GM12878 (cell line): ENCODE measurements at regions not wholly inside any gene's neighbourhood (a gene's known extent, or its start where the extent isn't known, plus 50 kb on each side); places are given as distances from the start of the nearest gene placed in this dataset.

Experiments used
- ATAC-seq: fragments of 200-7000 bp; cut with Tn5 transposase; 3 replicates; pipeline ENCODE4 v1.9.1; 2020; ENCODE audit warnings: mild to moderate bottlenecking, moderate library complexity
- BruUV-seq: library from RNA; stranded (reverse); fragments of 400-500 nt; replicated peaks from 2 replicates; lab custom pipeline; 2021; lab: Mats Ljungman, UMichigan
- CTCF ChIA-PET: fragments of 300-600 bp; sonication (Branson Sonifier 250); formaldehyde crosslinking; extraction: SDS; loops from one replicate; lab custom pipeline; 2021; ENCODE audit warnings: inconsistent platforms; lab: Yijun Ruan, JAX
- POLR2A ChIA-PET: fragments of 350-600 bp; formaldehyde crosslinking; extraction: SDS; loops from one replicate; lab custom pipeline; 2021; ENCODE audit warnings: inconsistent platforms; lab: Charles Lee
- RAD21 ChIA-PET: fragments of 300-600 bp; sonication (Branson Sonifier 250); formaldehyde crosslinking; loops from one replicate; lab custom pipeline; 2023; ENCODE audit warnings: antibody characterized with exemption; ENCODE audit not compliant: unreplicated experiment; lab: Charles Lee
- SMC1A ChIA-PET: fragments of 300-600 bp; sonication (Branson Sonifier 250); formaldehyde crosslinking; loops from one replicate; lab custom pipeline; 2023; ENCODE audit not compliant: unreplicated experiment, uncharacterized antibody; lab: Charles Lee
- DNase-seq: peaks from one replicate; pipeline ENCODE4 v3.0.0-alpha.2; 2011; ENCODE audit warnings: low read depth, low spot score
- FAIRE-seq: peaks from 3 replicates; lab custom pipeline; 2011; peaks lifted over from hg19 to GRCh38; lab: Jason Lieb, UNC
- H2AFZ ChIP-seq: 2 replicates; pipeline ENCODE4 v1.6.0; 2011; ENCODE audit warnings: low read depth, low read length, control low read depth; ENCODE audit not compliant: control insufficient read depth
- H3K27ac ChIP-seq: 2 replicates; pipeline ENCODE4 v1.5.1; 2011; ENCODE audit warnings: control low read depth; ENCODE audit not compliant: control insufficient read depth, insufficient read depth
- H3K27me3 ChIP-seq, 2 experiments: replicated peaks in 1 of 2; 2 replicates each; pipeline versions ENCODE4 v1.6.0 to v1.6.1; 2011; ENCODE audit warnings: low read length in 1 of 2; ENCODE audit not compliant: control insufficient read depth in 2 of 2, insufficient read depth in 2 of 2
- H3K36me3 ChIP-seq, 2 experiments: 2 replicates each; pipeline ENCODE4 v1.5.1; 2011; ENCODE audit warnings: low read length in 1 of 2; ENCODE audit not compliant: control insufficient read depth in 2 of 2, insufficient read depth in 2 of 2
- H3K4me1 ChIP-seq: 2 replicates; pipeline ENCODE4 v1.6.1; 2011; ENCODE audit warnings: mild to moderate bottlenecking, low read length, moderate library complexity, mixed read lengths; ENCODE audit not compliant: control insufficient read depth, insufficient read depth
- H3K4me2 ChIP-seq: 2 replicates; pipeline ENCODE4 v1.6.0; 2011; ENCODE audit warnings: control low read depth; ENCODE audit not compliant: control insufficient read depth, insufficient read depth
- H3K4me3 ChIP-seq: fragments of 200-600 bp; sonication (generic); 2 replicates; pipeline ENCODE4 v1.5.1; 2016
- H3K79me2 ChIP-seq: 2 replicates; pipeline ENCODE4 v1.6.0; 2011; ENCODE audit warnings: low read length; ENCODE audit not compliant: control insufficient read depth, insufficient read depth
- H3K9ac ChIP-seq: 2 replicates; pipeline ENCODE4 v1.8.0; 2011; ENCODE audit warnings: low read length, control low read depth, mixed read lengths; ENCODE audit not compliant: control insufficient read depth, insufficient read depth
- H3K9me3 ChIP-seq: replicated peaks from 3 replicates; pipeline ENCODE4 v1.5.1; 2011; ENCODE audit warnings: mild to moderate bottlenecking, low read length; ENCODE audit not compliant: control insufficient read depth, insufficient read depth
- H4K20me1 ChIP-seq: 2 replicates; pipeline ENCODE4 v1.6.0; 2011; ENCODE audit not compliant: control insufficient read depth, insufficient read depth
- EGR1 ChIP-seq, 2 experiments: IDR thresholded peaks; 1 replicate in 1 of 2; 2 replicates in 1 of 2; pipeline ENCODE4 v1.6.1; 2011 to 2012; ENCODE audit warnings: low read depth in 2 of 2, low read length in 2 of 2, borderline replicate concordance in 1 of 2, mild to moderate bottlenecking in 1 of 2, moderate library complexity in 1 of 2
- EZH2 ChIP-seq: IDR thresholded peaks from 2 replicates; pipeline ENCODE4 v1.6.1; 2012; ENCODE audit warnings: low read depth, mild to moderate bottlenecking, control low read depth, inconsistent platforms, low read length, borderline replicate concordance; ENCODE audit not compliant: control insufficient read depth
- HDAC6 ChIP-seq: fragments of 200-600 bp; sonication (generic); IDR thresholded peaks from one replicate; pipeline ENCODE4 v1.8.0; 2017; ENCODE audit warnings: antibody characterized with exemption; ENCODE audit not compliant: unreplicated experiment
- MTA3 ChIP-seq: IDR thresholded peaks from 2 replicates; pipeline ENCODE4 v1.6.1; 2012; ENCODE audit warnings: low read length, inconsistent platforms, borderline replicate concordance
- RAD21 ChIP-seq: IDR thresholded peaks from 2 replicates; pipeline ENCODE4 v1.6.1; 2011; ENCODE audit warnings: mild to moderate bottlenecking, low read depth, low read length, moderate library complexity; ENCODE audit not compliant: insufficient read depth
- RUNX3 ChIP-seq: IDR thresholded peaks from 2 replicates; pipeline ENCODE4 v1.6.1; 2012; ENCODE audit warnings: low read length, inconsistent platforms
- ZNF24 ChIP-seq: fragments of 450-650 bp; IDR thresholded peaks from 2 replicates; pipeline ENCODE4 v1.6.1; 2017; ENCODE audit warnings: antibody characterized with exemption, mild to moderate bottlenecking
- WGBS: methylation state at CpG from one replicate; pipeline ENCODE4 v1.1.6; 2016; ENCODE audit warnings: low lambda C conversion rate; ENCODE audit not compliant: insufficient replicate concordance, insufficient coverage; ENCODE audit errors: missing lambda C conversion rate; 5-methylcytosine and 5-hydroxymethylcytosine counted together
- in situ Hi-C: fragments of 300-500 bp; cut with MboI; formaldehyde crosslinking; loops from 9 replicates; pipeline ENCODE4 v1.14.3; 2018; ENCODE audit warnings: mixed read lengths
- intact Hi-C: fragments of 100-400 bp; cut with micrococcal nuclease; formaldehyde crosslinking; loops from one replicate; pipeline ENCODE4 v1.14.2; 2022; ENCODE audit not compliant: unreplicated experiment
- TF ChIP-seq, protein P1 (sequence below): fragments of 450-650 bp; IDR thresholded peaks from 2 replicates; pipeline ENCODE4 v1.6.1; 2016; ENCODE audit warnings: mild to moderate bottlenecking
- TF ChIP-seq, protein P2 (sequence below): fragments of 450-650 bp; formaldehyde crosslinking; IDR thresholded peaks from 2 replicates; pipeline ENCODE4 v1.5.0; 2022; ENCODE audit warnings: mild to moderate bottlenecking, missing genetic modification characterization
- TF ChIP-seq, protein P3 (sequence below): IDR thresholded peaks from 2 replicates; pipeline ENCODE4 v1.6.1; 2012; ENCODE audit warnings: improper control_type of control experiment, low read depth, low read length; ENCODE audit not compliant: insufficient replicate concordance
- TF ChIP-seq, protein P4 (sequence below): IDR thresholded peaks from 2 replicates; pipeline ENCODE4 v1.6.1; 2011; ENCODE audit warnings: low read depth, mild to moderate bottlenecking, low read length, moderate library complexity, borderline replicate concordance; ENCODE audit errors: extremely low read depth

DNA sequence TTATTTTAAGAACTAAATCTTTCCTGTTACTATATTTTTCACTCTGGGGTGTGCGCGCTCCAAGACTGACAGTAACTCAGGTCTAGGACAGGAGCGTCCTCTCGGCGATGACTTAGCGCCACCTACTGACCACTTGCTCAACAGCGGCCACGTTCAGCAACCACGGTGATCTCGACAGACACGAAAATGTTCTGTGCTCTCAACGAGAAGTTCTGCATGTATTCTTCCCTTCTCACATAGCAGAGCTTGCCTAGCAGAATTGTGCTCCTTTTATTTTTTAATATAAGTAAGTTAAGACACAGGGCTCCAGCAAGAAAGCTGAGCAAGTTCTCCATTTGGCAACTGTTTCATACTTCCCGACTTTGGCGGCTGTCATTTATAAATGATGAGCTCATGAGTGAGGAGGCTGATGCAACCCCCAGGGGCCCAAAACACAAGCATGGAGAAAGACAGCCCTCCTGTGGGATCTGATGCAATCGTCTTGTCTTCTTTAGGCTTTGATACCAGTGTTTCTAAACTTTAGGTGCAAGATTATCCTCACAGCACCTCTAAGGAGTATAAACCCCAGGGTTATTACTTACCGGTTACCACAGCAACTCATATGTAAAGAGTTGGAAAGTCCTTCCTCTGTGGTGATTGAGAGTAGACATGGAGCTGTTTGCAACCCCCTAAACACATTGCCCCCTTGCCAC lies 92.6 kb downstream of the HHIPL2 start:
- no peaks in the 10 kb centered on the region for H4K20me1 ChIP-seq
- no peaks in the 10 kb centered on the region for H3K36me3 ChIP-seq
- intact Hi-C loops (loop anchor here (1.0 to 10.0 kb wide), 8 partner anchors 281 to 1581 kb away; partner anchors contain the start of gene DUSP10), in situ Hi-C loops (loop anchor here (10.0 kb wide), 2 partner anchors 341 to 721 kb away; no protein-coding TSS in a partner anchor)
- H3K27ac ChIP-seq, result no peak overlapping the region
- under 1% methylated on average over 16 of the region's 16 CpGs for WGBS
- 0 out of 2 replicates have a peak overlapping the region, but pooled peaks have one; percentile 22 for H3K4me2 ChIP-seq
- no TSS peak for BruUV-seq
- DNase-seq (peak; percentile 43), ATAC-seq (peak; percentile 100), FAIRE-seq (peak; percentile 97)
- no peaks in the 10 kb centered on the region for H3K4me1 ChIP-seq
- CTCF ChIA-PET, result interaction anchor here (0.6 to 3.3 kb wide), 47 partner anchors 9 to 1645 kb away, joined by 3 to 20 read pairs (median 3); partner anchors contain the start of gene TAF1A
- SMC1A ChIA-PET, result interaction anchor here (0.6 to 2.8 kb wide), 12 partner anchors 9 to 1024 kb away, joined by 3 to 12 read pairs (median 4); no protein-coding TSS in a partner anchor
- peaks cover 3% of the 10 kb centered on the region; the same call in 1 of the 3 replicates for H3K9me3 ChIP-seq
- no peak overlapping the region for H3K4me3 ChIP-seq
- H3K27me3 ChIP-seq, result no peaks in the 10 kb centered on the region
- no peak overlapping the region for H3K9ac ChIP-seq
- RAD21 ChIA-PET, result interaction anchor here (0.6 to 2.2 kb wide), 16 partner anchors 10 to 1252 kb away, joined by 3 to 8 read pairs (median 4); partner anchors contain the start of gene DUSP10
- no peaks in the 10 kb centered on the region for H3K79me2 ChIP-seq
- POLR2A ChIA-PET, result no interaction called here
- H2AFZ ChIP-seq, result no peak overlapping the region; the same call in 1 of the 2 replicates
- TF ChIP-seq RUNX3 (peak; percentile 25; the same call in 1 of the 2 replicates), ZNF24 (no peak), EZH2 (no peak), MTA3 (no peak), RAD21 (peak; percentile 93), EGR1 (IDR thresholded peaks at IDR 0.05; ENCODE audit: borderline replicate concordance in 1 of 2, low read depth in 2 of 2, low read length in 2 of 2) (no peak), HDAC6 (no peak)
- TF ChIP-seq, protein P1, sequence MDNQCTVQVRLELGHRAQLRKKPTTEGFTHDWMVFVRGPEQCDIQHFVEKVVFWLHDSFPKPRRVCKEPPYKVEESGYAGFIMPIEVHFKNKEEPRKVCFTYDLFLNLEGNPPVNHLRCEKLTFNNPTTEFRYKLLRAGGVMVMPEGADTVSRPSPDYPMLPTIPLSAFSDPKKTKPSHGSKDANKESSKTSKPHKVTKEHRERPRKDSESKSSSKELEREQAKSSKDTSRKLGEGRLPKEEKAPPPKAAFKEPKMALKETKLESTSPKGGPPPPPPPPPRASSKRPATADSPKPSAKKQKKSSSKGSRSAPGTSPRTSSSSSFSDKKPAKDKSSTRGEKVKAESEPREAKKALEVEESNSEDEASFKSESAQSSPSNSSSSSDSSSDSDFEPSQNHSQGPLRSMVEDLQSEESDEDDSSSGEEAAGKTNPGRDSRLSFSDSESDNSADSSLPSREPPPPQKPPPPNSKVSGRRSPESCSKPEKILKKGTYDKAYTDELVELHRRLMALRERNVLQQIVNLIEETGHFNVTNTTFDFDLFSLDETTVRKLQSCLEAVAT, result 0 out of 2 replicates have a peak, but pooled peaks have one; percentile 26
- TF ChIP-seq, protein P2, sequence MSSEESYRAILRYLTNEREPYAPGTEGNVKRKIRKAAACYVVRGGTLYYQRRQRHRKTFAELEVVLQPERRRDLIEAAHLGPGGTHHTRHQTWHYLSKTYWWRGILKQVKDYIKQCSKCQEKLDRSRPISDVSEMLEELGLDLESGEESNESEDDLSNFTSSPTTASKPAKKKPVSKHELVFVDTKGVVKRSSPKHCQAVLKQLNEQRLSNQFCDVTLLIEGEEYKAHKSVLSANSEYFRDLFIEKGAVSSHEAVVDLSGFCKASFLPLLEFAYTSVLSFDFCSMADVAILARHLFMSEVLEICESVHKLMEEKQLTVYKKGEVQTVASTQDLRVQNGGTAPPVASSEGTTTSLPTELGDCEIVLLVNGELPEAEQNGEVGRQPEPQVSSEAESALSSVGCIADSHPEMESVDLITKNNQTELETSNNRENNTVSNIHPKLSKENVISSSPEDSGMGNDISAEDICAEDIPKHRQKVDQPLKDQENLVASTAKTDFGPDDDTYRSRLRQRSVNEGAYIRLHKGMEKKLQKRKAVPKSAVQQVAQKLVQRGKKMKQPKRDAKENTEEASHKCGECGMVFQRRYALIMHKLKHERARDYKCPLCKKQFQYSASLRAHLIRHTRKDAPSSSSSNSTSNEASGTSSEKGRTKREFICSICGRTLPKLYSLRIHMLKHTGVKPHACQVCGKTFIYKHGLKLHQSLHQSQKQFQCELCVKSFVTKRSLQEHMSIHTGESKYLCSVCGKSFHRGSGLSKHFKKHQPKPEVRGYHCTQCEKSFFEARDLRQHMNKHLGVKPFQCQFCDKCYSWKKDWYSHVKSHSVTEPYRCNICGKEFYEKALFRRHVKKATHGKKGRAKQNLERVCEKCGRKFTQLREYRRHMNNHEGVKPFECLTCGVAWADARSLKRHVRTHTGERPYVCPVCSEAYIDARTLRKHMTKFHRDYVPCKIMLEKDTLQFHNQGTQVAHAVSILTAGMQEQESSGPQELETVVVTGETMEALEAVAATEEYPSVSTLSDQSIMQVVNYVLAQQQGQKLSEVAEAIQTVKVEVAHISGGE (CRISPR knock-in tag), result no peak
- TF ChIP-seq, protein P3, sequence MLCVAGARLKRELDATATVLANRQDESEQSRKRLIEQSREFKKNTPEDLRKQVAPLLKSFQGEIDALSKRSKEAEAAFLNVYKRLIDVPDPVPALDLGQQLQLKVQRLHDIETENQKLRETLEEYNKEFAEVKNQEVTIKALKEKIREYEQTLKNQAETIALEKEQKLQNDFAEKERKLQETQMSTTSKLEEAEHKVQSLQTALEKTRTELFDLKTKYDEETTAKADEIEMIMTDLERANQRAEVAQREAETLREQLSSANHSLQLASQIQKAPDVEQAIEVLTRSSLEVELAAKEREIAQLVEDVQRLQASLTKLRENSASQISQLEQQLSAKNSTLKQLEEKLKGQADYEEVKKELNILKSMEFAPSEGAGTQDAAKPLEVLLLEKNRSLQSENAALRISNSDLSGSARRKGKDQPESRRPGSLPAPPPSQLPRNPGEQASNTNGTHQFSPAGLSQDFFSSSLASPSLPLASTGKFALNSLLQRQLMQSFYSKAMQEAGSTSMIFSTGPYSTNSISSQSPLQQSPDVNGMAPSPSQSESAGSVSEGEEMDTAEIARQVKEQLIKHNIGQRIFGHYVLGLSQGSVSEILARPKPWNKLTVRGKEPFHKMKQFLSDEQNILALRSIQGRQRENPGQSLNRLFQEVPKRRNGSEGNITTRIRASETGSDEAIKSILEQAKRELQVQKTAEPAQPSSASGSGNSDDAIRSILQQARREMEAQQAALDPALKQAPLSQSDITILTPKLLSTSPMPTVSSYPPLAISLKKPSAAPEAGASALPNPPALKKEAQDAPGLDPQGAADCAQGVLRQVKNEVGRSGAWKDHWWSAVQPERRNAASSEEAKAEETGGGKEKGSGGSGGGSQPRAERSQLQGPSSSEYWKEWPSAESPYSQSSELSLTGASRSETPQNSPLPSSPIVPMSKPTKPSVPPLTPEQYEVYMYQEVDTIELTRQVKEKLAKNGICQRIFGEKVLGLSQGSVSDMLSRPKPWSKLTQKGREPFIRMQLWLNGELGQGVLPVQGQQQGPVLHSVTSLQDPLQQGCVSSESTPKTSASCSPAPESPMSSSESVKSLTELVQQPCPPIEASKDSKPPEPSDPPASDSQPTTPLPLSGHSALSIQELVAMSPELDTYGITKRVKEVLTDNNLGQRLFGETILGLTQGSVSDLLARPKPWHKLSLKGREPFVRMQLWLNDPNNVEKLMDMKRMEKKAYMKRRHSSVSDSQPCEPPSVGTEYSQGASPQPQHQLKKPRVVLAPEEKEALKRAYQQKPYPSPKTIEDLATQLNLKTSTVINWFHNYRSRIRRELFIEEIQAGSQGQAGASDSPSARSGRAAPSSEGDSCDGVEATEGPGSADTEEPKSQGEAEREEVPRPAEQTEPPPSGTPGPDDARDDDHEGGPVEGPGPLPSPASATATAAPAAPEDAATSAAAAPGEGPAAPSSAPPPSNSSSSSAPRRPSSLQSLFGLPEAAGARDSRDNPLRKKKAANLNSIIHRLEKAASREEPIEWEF, result no peak
- TF ChIP-seq, protein P4, sequence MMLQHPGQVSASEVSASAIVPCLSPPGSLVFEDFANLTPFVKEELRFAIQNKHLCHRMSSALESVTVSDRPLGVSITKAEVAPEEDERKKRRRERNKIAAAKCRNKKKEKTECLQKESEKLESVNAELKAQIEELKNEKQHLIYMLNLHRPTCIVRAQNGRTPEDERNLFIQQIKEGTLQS, result no peak
